NCI-H774 (cell line): ENCODE measurements at regions not wholly inside any gene's neighbourhood (a gene's known extent, or its start where the extent isn't known, plus 50 kb on each side); places are given as distances from the start of the nearest gene placed in this dataset.
"Not testable (repeated sequence)": the region's sequence is repeated elsewhere in the genome, so short reads cannot be mapped to it uniquely, and the experiment has no call there.

ENCODE experiments used
- DNase-seq: peaks from one replicate; lab custom pipeline; 2025; lab: John Stamatoyannopoulos, UW

DNA sequence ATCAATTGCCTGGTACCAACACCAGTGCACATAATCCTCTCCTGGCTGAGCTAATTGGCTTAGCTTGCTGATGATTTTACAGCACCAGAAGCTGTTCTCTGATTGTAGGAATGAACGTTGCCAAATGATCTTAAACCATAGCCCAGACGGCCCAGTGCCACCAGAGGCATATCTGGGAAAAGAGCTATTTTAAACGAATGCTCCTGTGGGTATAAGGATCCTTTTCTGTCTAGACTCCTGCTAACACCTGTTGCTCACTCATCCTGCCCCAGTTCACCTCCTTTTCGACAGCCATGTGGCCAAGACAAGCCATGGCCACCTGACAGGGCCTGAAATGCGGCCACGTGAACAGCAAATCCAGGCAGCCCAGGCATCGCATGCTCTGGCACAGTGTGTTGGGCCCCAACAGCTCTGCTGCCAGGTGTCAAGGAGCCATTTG is 289.9 kb upstream of the SLC30A5 start:
- DNase-seq = no peak

DNA sequence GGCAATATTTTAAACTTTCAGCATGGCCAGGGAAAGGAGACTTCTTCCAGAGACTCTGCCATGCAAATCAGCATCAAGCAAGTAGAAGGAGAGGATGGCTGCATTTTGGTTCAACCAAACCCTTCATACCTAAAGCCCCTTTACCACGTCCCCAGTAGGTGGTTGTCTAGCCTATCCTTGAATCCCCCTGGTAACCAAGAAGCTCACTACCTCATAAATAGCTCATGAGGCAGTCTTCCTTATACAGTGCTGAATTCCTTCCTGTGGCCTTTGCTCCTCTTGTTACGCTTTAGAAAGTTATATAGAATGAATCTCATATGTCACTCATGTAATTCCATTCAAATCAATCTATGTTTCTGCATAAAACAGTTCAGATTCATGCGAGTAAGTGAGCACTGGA is 289.5 kb upstream of the SLC30A5 start:
- no peak for DNase-seq

DNA sequence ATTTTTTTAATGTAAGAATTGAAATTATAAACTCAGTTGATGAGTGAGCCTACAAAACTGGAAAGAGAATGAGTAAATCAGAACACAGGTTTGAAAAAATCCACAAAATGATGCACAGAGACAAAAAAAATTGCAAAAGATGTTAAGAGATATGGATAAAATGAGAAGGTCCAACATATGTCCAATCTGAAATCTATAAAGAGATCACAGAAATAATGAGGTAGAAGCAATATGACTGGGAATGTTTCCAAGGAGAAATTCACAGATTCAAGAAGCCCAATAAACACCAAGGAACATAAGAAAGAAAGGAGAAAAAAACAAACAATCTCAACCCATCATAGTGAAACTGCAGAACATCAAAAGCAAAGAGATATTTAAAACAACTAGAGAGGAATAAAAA is 288.4 kb upstream of the SLC30A5 start:
- DNase-seq = no peak

DNA sequence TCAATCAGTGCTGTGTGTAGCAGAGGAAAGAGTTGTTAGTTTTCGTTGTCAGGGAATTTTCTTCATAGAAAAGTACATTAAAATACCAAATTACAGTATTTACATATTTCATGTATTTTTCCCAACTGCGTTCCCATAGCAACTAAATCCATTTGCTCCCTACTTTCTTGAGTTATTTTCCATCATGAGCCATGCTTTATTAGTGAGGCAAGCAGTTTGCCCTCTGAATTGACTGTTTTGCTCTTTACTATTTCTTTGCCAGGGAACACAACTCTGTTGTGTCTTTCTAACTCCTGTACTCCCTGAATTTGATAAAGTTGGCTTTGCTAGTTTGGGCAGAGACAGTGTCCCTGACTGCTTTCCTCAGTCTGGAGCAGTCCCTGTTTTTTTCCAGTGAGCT is 276.2 kb upstream of the SLC30A5 start:
- DNase-seq = no peak

DNA sequence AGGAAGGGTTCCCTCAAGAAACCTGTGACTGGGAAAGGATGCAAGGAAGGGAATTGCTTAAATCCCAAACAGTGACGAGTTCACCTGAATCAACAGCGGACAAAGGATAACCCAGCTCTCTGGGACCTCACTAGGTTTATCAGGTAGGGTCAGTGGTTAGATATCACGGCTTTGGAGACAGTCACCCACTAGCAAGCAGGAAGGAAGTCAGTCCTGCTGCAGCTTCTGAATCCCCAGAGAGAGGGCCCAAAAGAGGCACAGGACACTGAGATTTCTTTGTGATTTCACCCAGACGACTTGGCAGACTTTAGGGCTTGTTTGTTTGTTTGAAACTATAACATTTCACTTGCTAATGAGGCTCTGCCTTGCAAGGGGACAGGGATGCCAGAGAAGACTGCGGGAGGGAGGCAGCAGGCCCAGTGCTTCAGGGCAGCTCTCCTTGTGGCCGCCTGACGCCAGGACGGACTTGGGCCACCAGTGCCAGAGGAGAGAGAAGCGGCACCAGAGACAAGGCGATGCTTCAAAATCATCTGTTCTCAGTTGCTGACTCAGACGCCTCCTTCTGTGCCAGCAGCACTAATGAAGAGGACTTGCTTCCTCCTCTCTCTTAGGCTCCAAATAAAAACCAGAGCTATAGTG is 275.6 kb upstream of the SLC30A5 start:
- DNase-seq = no peak

DNA sequence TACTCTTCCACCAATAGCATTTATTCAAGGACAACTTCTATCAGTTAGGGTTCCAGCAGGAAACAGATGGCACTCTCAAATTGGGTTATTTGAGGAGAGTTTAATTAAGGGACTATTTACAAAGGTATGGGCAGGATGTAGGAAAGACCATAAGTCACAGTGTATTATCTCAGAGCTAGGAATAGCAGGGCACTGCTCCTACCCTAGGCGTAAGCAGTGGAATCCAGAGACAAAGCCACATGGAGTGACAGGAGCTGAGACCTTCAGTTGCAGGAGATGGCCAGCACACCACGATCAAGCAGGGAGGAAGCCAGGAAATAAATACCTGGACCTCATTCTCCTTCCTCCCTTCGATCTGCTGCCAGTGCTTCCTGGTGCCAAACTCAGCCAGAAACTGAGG is 274.9 kb upstream of the SLC30A5 start:
- no peak for DNase-seq

DNA sequence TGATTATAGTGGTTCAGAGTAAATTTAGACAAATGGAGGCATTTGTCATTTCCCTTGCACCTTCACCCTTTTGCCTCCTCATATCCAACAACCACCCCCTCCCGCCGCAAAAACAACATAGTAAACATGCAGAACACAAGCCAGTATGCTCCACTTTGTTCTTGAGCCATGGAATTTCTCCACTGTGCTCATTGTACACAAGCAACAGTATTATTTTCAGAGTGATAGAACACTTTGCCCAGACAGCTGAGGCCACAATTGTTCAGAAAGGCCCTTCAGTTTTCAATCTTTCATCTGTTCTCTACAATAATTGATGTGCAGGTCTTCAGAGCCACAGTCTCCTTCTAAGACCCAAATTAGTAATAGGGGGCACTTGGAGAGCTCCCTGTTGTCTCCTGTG is 272.8 kb upstream of the SLC30A5 start:
- no peak for DNase-seq

DNA sequence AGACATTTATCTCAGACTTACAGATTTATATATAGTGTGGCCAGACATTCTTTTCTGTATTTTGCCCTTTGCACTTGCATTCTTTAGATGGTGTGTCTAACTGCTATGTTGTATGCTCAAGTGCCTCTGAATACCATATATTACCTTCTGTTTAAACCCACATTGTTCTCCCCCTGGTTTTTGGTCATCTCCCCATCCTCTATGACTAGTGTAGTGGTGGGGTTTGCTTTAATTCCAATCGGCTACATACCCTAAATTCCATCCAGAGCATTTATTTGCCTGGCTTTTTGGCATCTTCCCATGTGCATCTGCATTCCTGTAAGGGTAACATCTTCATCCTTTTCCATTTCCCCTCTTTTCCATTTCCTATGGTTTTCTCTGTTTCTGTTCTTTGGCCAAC is 271.0 kb upstream of the SLC30A5 start:
- no peak for DNase-seq

DNA sequence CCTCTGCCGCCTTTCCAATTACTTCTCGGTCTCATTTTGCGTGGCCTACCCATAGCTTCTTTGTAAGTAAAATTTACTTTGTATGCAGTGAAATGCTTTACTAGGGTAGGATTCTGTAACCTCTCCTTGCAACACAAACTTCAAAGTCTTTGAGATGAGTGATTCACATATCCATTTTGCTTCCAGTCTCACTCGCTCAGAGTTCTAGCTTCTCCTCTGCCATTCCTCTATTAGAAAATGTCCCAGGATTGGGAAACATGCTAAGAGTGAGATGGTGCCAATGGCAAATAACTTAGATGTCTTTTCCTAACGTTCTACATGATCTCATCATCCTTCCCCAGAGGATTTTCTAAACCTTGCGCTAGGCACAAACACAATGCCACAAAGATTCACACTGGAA is 270.5 kb upstream of the SLC30A5 start:
- no peak for DNase-seq

DNA sequence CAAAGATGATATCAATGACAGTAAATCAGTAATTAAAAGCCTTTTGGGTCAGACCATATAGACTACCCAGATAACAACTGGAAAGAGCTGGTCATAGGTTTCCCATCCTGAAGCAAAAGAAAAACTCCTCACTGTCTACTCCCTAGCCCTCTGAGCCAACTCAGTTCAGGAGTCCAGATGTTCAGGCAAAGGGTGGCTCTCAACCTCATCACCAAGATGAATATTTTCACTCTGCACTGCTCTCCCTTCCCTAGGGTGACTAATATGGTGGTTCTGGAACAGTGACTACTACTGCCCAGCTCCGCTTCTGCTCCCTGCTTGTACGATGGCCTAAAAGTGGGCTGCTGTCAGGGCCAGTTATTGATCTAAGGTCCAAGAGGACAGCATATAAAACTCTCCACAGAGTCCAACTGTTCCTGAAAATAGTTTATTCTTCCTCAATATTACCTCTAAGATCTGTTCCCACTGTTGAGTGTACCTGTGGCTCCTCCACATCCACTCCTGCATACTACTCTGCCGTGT is 263.4 kb upstream of the SLC30A5 start:
- DNase-seq = no peak

DNA sequence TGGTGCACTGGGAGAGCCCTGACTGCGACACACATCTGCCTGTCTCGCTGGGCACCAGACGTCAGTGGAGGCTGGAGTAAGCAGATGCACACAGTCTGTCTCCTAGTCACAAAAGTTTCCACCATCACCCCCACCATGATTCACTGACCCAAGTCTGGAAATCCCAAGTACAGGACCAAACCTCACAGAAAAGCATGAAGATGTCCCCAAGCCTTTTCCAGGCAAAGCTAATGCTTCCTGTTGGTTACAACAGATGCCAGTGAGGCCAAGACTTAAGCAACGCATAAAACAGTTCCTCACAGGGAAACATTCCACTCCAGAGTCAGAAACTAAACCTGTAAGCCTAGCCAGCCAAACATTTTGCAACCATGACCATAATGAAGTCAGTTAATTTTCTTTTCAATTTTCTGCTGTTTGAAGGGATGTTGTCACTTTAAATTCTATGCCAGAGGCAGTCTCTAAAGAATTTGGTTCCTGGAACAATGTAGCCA is 259.3 kb upstream of the SLC30A5 start:
- DNase-seq = no peak

DNA sequence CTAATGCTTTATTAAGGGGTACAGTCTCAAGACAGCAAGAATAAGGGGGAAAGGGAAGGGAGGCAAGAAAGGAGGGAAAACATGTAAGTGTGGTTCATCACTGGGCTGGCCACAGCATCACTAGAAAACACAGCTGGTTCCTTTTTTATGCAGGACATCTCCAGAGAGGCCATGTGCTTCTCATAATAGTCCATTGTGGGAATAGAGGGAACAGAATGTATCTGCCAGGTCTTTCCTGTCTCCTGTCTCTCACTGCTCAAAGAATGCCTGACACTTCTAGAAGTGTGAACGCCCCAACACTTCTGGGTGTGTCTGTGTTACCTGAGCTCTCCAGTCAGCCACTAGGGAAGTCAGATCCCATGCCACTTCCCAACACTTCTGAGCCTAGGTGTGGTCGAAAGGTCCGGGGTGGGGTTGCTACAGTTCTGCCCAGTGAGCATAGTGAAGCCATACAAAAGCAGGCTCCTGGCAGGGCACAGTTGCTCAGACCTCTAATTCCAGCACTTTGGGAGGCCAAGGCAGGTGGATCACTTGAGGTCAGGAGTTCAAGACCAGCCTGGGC is 255.6 kb upstream of the SLC30A5 start:
- no peak for DNase-seq

DNA sequence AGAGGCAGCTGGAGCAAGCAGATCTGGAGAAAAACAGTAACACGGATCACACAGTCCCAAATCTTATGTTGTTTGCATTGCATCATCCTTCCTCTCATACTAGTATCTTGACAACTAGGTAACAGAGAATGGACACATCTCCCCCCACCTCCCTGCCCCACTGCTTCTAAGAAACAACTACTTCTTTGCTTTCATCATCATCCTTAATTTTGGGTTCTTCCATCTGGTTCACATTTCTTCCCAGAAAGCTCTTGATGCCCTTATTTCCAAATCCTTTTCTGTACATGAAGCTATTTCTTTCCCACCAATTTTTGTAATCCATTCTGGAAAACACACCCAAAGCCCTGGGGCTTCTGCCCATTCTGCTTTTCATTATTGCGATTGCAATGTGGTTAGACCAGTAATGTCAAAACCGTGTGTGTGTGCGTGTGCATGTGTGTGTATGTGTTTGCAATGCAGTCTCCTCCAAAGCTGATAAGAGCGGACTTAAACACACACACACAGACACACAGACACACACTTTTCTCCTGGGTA is 254.7 kb upstream of the SLC30A5 start:
- DNase-seq = no peak

DNA sequence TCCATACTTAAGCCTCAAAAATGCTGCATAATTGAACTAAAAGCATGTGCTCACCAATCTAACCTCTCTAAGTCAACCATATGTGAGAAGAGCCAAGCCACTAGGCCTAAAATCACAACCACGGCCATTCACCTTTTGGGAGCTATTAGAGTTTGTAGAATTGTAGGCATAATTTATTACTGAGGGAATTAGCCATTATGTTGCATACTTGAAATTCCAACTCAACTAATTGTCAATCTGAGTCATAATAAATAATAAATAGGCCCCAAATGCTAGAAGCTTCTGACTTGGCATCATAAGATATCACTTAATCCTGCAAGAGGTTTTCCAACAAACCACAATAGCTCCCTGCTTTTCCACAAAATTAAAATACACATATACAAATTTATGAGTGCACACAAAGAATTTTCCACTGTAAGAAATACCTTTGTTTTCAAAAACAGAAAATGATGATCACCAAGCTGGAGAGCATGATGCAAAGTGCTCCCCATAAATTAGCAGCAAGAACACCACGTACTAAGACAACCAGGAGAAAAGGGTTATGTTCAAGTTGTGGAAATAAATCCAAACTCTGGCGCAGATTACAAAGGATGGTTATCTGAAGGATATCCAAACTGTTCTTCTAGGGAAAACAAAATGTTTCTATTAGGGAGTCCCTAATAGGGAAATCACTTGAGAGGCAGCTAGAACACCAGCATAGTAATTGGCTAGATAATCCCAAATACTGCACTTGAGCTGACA is 250.0 kb upstream of the SLC30A5 start:
- no peak for DNase-seq

DNA sequence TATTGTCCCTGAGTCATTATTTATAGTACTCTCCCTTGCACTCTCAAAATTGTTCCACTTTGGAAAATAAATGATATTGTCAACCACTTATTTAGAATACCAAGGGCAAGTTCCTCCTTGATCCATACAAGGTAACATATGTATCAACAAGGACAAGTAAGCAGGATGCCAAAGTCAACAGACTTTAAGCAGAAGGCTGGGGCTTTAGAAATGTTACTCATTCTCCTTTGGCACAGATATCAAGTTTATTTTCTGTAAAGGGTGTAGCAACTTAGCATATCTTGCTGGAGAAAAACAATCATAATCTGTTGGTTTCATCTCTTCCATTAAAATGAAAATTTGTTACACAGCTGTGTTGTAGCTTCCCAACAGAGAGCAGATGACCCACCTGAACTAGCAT is 248.7 kb upstream of the SLC30A5 start:
- DNase-seq = no peak

DNA sequence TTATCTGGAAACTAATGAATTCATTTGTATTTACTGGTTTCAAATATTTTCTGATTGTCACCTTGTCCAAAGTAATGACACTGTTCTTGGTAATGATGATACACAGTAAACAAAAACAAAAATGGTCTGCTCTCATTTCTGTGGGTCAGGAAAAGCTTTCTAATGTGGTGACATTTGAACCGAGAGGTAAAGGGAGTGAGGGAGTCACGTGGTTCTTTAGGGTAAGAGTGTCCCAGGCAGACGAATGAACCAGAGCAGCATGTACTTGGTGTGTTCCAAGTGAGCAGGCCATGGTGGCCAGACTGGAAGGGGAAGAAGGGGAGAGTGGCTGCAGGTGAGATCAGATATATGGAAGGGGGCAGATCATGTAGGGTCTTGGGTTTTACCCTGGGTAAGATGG is 247.0 kb upstream of the SLC30A5 start:
- DNase-seq = no peak

DNA sequence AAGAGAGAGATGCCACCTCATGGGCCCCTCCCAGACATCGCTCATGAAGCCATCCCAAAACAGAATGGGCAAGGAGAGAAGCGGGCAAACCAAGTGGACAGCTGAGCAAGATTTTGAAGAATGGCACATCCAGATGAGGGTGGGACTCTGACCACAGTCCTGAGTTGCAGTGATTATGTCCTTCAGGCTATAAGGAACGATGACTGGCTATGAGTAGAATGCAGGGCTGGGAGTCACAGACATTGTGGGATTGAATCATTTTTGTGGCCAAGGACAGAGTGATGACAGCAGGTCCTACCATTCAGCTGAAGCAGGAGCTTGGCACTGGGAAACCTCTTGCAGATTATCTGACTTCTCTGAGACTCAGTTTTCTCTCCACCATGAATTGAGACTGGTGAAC is 245.7 kb upstream of the SLC30A5 start:
- no peak for DNase-seq

DNA sequence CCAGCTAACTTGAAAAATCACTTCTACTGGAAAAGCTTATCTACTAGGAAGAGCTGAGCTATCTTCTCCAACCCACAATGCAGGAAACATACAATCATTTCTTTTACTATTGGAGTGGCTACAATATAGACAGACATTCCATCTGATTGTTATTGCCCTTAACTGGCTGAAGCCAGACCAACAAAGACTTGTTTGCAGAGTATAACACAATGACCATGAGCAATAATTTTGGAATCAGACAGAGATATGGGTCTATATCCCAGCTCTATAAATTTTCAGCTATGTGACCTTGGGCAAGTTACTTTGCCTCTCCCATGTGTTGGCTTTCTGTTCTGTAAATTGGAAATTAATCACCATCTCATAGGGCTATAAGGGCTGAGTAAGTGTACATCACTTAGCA is 244.7 kb upstream of the SLC30A5 start:
- no peak for DNase-seq

DNA sequence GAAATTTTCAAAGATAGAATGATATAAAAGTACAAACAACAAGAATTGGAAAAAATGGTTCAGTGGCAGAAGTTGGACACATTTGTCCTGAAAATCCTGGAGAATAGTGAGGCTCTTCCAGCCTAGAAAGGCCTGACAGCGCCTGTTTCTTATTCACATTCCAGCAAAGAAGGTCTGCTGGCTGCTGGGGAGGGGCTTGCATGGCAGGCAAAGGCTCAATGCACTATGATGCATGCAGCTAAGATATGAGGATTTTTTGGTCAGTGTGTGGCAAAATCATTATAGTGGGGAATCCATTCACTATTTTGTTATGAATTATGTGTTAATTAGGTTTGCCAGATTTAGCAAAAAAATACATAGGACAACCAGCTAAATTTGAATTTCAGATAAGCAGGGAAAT is 243.9 kb upstream of the SLC30A5 start:
- no peak for DNase-seq

DNA sequence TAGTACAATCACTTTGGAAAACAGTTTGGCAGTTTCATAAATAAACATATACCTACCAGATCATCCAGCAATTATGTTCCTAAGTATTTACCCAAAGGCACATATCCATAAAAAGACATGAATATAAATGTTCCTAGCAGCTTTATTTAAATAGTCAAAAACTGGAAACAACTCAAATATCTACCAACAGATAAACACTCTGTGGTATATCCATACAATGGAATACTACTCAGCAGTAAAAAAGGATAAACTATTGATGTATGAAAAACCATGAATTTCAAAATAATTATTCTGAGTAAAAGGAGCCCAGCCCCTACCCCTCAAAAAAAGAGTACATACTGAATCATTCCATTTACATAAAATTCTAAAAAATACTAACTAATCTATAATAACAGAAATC is 232.7 kb upstream of the SLC30A5 start:
- DNase-seq = no peak

DNA sequence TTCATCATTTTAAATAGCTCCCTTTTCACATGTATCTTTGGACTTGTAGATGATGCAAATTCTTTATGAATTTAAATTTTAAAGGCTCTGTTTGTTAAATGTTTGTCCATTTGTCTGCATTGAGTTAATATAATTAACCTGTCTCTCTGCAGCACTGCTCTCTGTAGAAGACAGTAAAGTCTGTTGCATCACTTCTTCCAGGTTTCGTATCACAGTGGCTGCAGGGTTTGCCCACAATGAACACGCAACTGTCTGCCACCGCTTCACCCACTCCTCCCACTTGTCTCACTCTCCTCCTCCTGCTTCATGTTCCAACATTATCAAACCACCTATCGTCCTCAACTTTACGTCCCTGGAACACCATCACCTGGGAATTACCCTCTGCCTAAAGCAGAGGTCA is 231.3 kb upstream of the SLC30A5 start:
- DNase-seq = no peak

DNA sequence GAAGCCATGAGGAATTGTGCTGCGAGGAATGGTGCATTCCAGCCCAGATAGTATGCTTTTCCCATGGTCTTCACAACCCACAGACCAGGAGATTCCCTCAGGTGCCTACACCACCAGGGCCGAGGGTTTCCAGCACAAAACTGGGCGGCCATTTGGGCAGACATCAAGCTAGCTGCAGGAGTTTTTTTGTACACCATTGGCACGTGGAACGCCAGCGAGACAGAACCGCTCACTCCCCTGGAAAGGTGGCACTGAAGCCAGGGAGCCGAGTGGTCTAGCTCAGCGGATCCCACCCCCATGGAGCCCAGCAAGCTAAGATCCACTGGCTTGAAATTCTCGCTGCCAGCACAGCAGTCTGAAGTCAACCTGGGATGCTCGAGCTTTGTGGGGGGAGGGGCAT is 228.6 kb upstream of the SLC30A5 start:
- not testable (repeated sequence) for DNase-seq
